Sciatic nerve (tissue), 2 donors: ENCODE measurements at regions not wholly inside any gene's neighbourhood (a gene's known extent, or its start where the extent isn't known, plus 50 kb on each side); places are given as distances from the start of the nearest gene placed in this dataset.

ENCODE experiments used
- ATAC-seq: fragments of 200-7000 bp; cut with Tn5 transposase; one replicate; pipeline ENCODE4 v1.9.1; 2020; ENCODE audit warnings: mild to moderate bottlenecking, moderate library complexity
- DNase-seq: peaks from one replicate; pipeline ENCODE4 v3.0.0-alpha.2; 2020; ENCODE audit warnings: low spot score
- intact Hi-C: fragments of 100-400 bp; cut with DNase I; formaldehyde crosslinking; loops from one replicate; pipeline ENCODE4 v1.14.2; 2022
- donor health status: DM: no; HTN: no; CAD: no.
- donor health status: DM: no; HTN: no; CAD: no.

- DNase-seq (no peak), ATAC-seq (no peak)
- intact Hi-C loops, result no loop called here
Measured at GRCh38 chr1:168782559-168783116, 53.6 kb upstream of the DPT start.

DNA sequence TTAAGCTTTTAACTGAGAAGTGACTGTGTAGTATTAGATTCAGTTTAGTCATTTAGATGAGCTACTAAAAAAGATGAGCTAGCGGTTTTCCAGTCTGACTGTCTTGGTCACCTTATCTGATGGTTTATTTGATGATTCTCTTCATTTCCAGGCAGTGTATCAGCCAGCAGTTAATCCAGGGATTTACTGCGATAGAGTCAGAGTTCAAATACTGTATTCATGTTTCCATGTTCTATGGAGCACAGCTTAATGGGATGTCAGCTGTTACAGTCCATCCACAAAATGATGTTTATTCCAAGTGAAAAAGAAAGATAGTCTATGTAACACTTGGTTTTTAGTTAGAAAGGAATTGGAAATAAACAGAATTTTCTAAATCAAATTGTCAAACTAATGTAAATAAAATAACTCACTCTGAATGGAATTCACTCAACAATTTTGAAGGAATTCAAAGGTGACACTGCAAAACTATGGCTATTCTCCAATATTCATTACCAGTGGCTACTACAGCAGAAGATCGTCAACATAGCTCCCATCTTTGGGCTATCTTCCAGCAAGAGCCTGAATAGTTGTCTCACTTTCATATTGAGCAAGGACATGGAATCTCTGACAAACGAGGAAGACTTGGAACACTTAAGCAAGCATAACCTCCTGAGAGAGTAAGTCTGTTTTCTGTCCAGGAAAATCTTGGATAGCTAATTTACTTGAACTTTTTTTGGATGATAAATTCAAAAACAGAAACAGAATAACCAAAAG lies 54.6 kb upstream of the DPT start:
- intact Hi-C loops, result no loop called here
- peak; percentile 95 for ATAC-seq
- no peak for DNase-seq

- no peak for ATAC-seq
- intact Hi-C loops, result no loop called here
- no peak for DNase-seq
Measured at GRCh38 chr1:168786476-168787330, 57.7 kb upstream of the DPT start.

DNA sequence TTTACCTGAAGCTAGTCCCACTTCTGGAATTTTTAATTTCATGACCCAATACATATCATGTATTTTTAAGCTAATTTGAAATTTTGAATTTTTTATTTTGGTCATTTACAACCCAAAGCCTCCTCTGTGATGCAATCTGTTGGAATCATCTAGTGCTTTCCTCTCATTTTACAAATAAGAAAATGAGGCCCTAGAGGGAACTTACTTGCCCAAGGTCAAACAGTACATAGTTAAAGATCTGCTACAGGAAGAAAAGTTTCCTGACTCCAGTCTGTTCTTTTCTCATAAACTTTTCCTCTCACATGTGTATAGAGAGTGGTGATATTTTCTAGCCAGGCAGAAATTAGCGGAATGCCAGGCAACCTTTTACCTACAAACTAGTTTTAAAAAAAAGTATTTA lies 59.3 kb upstream of the DPT start:
- ATAC-seq, result peak; percentile 61
- intact Hi-C loops, result no loop called here

GRCh38 chr1:168789501-168789900 lies 60.5 kb upstream of the DPT start:
- intact Hi-C loops, result no loop called here

More for the DNA sequence above, 59.3 kb upstream of the DPT start:
- DNase-seq, result no peak

GRCh38 chr1:168792142-168792541 lies 63.1 kb upstream of the DPT start:
- DNase-seq (no peak), ATAC-seq (no peak)
- intact Hi-C loops, result loop anchor here (5.0 kb wide), 1 partner anchor 995 kb away; no protein-coding TSS in a partner anchor

More at GRCh38 chr1:168789501-168789900, 60.5 kb upstream of the DPT start:
- ATAC-seq (no peak), DNase-seq (no peak)

- ATAC-seq (no peak), DNase-seq (no peak)
- intact Hi-C loops, result loop anchor here (5.0 kb wide), 1 partner anchor 995 kb away; no protein-coding TSS in a partner anchor
Measured at GRCh38 chr1:168792592-168793125, 63.7 kb upstream of the DPT start.

- ATAC-seq (no peak), DNase-seq (no peak)
- intact Hi-C loops, result loop anchor here (5.0 kb wide), 1 partner anchor 993 kb away; no protein-coding TSS in a partner anchor
Measured at GRCh38 chr1:168794057-168794456, 65.1 kb upstream of the DPT start.

GRCh38 chr1:168795681-168796080 lies 66.7 kb upstream of the DPT start:
- DNase-seq (no peak), ATAC-seq (no peak)
- intact Hi-C loops, result no loop called here

GRCh38 chr1:168799927-168800605 lies 71.1 kb upstream of the DPT start:
- DNase-seq, result no peak
- intact Hi-C loops, result no loop called here

GRCh38 chr1:168801032-168801745 lies 72.2 kb upstream of the DPT start:
- no peak for ATAC-seq
- intact Hi-C loops, result no loop called here
- DNase-seq, result no peak

More at GRCh38 chr1:168799927-168800605, 71.1 kb upstream of the DPT start:
- ATAC-seq, result no peak

DNA sequence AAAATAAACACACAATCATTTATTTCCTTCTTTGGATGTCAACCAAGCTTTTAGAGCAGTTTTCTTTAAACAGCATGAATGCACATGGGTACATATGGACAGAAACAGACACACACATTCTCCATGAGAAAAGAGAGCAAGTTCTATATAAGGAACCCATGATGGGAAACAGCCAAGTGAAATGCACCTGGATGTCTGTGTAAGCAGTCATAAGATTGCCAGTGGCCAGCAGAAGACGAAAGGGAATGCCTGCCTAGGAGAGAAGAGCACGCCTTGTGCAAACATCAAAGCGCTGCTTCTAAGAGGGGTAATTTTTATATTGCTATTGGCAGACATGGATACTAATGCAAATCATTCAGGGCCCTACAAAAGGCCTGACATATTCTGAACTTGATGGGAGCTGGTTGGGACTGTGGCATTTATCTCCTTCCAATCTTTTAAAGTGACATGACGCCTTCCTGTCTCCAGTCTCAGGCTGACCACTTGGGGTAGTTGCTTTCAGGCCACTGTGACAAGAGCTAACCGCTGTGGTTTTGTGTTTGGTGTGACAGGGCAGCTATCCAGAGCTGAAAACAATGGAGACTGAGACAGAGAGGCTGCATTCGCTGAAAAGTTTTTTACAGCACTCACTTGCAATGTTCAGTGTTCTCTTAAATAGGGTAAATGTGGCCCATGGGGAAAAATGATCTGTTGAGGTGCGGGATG lies 75.0 kb upstream of the DPT start:
- intact Hi-C loops, result no loop called here
- DNase-seq (no peak), ATAC-seq (no peak)

DNA sequence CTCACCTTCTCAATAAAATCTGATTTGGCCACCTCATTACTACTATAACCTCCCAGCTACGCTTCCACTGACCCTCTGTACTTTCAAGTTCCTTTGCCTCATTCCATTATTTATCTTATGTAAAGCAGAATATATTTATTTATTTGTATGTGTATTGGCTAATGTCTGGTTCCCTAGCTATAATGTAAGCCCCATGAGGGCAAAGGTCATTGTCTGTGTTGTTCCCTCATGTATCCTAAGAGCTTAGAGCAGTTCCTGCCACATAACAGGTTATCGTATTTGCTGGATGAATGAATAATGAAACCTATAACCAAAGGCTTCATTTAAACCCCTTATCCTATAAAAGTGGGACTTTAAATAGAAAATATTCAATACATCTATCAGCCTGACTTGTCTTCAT lies 77.9 kb upstream of the DPT start:
- DNase-seq, result no peak
- intact Hi-C loops, result no loop called here
- ATAC-seq, result no peak

DNA sequence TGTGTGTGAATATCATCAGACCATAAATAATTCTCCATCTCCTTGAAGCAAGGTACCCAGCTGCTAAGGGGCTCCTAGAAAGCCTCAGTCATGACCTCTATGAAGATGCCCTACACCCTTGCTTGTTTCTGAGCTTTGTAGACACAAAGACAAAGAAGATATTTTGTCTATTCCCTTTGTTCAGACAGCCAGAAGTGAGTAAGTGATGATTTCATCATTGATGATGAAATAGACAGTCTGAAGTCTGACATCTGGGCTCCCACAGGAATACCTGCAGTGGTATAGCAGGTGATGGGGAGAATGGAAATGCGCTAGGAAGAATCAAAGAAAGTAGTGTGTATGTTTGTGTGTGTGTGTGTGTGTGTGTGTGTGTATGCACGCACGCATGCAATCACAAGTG lies 82.2 kb upstream of the DPT start:
- intact Hi-C loops, result no loop called here
- DNase-seq, result no peak

DNA sequence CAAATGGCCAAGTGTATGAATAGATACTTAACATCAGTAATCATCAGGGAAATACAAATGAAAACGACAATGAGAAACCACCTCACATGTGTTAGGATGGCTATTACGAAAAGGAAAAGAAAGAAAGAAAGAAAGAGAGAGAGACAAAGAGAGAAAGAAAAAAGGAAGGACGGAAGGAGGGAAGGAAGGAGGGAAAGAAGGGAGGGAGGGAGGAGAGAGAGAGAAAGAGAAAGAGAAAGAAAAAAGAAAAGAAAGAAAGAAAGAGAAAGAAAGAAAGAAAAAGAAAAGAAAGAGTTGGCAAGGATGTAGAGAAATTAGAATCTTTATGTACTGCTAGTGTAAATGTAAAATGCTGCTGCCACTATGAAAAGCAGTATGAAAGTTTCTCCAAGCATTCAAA lies 90.7 kb upstream of the DPT start:
- intact Hi-C loops, result loop anchor here (5.0 kb wide), 1 partner anchor 1747 kb away; no protein-coding TSS in a partner anchor
- ATAC-seq (no peak), DNase-seq (no peak)

More for the DNA sequence above, 82.2 kb upstream of the DPT start:
- no peak for ATAC-seq

GRCh38 chr1:168821434-168821833 lies 92.4 kb upstream of the DPT start:
- DNase-seq, result no peak
- ATAC-seq, result no peak
- intact Hi-C loops, result no loop called here

- intact Hi-C loops, result no loop called here
- DNase-seq (no peak), ATAC-seq (no peak)
Measured at GRCh38 chr1:168822911-168823310, 93.9 kb upstream of the DPT start.

- no peak for ATAC-seq
- intact Hi-C loops, result no loop called here
- DNase-seq, result no peak
Measured at GRCh38 chr1:168823988-168824387, 95.0 kb upstream of the DPT start.
